ENCODE measurements at regions not wholly inside any gene's neighbourhood (a gene's known extent, or its start where the extent isn't known, plus 50 kb on each side); places are given as distances from the start of the nearest gene placed in this dataset.

DNA sequence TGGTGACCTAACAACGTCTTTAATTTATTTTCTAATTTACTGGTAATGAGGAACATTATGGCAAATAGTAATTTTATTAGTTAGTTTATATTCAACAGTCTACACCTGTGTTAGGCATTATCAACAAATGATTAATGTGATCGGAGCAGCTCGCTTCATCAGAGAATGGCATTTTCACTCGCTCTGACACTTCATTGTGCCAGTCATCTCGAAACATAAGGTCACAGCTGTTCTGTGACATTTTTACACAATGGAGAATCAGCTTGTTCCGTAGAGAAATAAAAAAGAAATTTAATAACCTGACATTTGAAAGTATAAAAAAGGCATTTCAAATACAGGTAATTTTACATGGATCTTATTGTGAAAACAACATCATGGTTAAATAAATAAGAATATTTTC is 858.4 kb downstream of the SLITRK6 start:
- no peak overlapping the region for H3K9ac ChIP-seq (ENCODE audit: low read depth, low read length)
- H3K18ac ChIP-seq (ENCODE audit: low read depth, low read length): no peak overlapping the region
- no peaks in the 10 kb centered on the region for H3K9me3 ChIP-seq (ENCODE audit: control insufficient read depth, insufficient read depth, low read length)
- no peak overlapping the region for H4K91ac ChIP-seq (ENCODE audit: insufficient read depth, low read depth, low read length)
- H3K27me3 ChIP-seq (ENCODE audit: control insufficient read depth, insufficient read depth, low read length): no peaks in the 10 kb centered on the region
- H4K5ac ChIP-seq (ENCODE audit: low read depth, low read length): no peak overlapping the region
- ChIA-PET POLR2A (ENCODE audit: unreplicated experiment) (no interaction called here), CTCF (no interaction called here)
- no peak overlapping the region for H2BK5ac ChIP-seq (ENCODE audit: low read depth, low read length, poor library complexity, severe bottlenecking)
- H2AK5ac ChIP-seq (ENCODE audit: low read depth, low read length): no peak overlapping the region
- no peak overlapping the region for H2BK15ac ChIP-seq (ENCODE audit: low read depth, low read length)
- no peak overlapping the region for H3K4me2 ChIP-seq (ENCODE audit: low read depth, low read length)
- H3K4me3 ChIP-seq (ENCODE audit: insufficient read depth, low read depth, low read length): no peak overlapping the region
- no peak for TF ChIP-seq CEBPB (IDR thresholded peaks at IDR 0.05; ENCODE audit: low read depth, low read length)
- no peak for TF ChIP-seq FOS (IDR thresholded peaks at IDR 0.05; ENCODE audit: low read depth, low read length)
- TF ChIP-seq ELK1 (IDR thresholded peaks at IDR 0.05; ENCODE audit: borderline replicate concordance, low read depth, low read length): no peak
- TF ChIP-seq RCOR1 (IDR thresholded peaks at IDR 0.05; ENCODE audit: insufficient replicate concordance, low read length): no peak
- no peak for TF ChIP-seq POLR2A (IDR thresholded peaks at IDR 0.05; ENCODE audit: low read depth, low read length)
- TF ChIP-seq, protein P1, sequence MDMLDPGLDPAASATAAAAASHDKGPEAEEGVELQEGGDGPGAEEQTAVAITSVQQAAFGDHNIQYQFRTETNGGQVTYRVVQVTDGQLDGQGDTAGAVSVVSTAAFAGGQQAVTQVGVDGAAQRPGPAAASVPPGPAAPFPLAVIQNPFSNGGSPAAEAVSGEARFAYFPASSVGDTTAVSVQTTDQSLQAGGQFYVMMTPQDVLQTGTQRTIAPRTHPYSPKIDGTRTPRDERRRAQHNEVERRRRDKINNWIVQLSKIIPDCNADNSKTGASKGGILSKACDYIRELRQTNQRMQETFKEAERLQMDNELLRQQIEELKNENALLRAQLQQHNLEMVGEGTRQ (IDR thresholded peaks at IDR 0.05; ENCODE audit: low read depth, low read length): no peak
- no peak overlapping the region for H3K56ac ChIP-seq (ENCODE audit: extremely low read depth, insufficient read depth, low read length)
- H2AK9ac ChIP-seq (replicated peaks; ENCODE audit: low read depth, low read length, poor library complexity): no peak overlapping the region
- no peaks in the 10 kb centered on the region for H3K4me1 ChIP-seq (ENCODE audit: control insufficient read depth, insufficient read depth, low read length)
- H2AFZ ChIP-seq (replicated peaks; ENCODE audit: low read length, poor library complexity): no peak overlapping the region
- H3K36me3 ChIP-seq (ENCODE audit: control insufficient read depth, insufficient read depth, low read length): no peaks in the 10 kb centered on the region
- H2BK120ac ChIP-seq (ENCODE audit: low read depth, low read length): no peak overlapping the region
- H4K8ac ChIP-seq (ENCODE audit: low read depth in 2 of 2, low read length in 2 of 2): no peak overlapping the region
- H3K9me1 ChIP-seq (ENCODE audit: insufficient read depth, low read length): no peaks in the 10 kb centered on the region
- no peak for DNase-seq
- no peak overlapping the region for H3K14ac ChIP-seq (replicated peaks; ENCODE audit: low read depth, low read length)
- H3K23ac ChIP-seq (ENCODE audit: low read depth, low read length): no peak overlapping the region
- H3K79me1 ChIP-seq (ENCODE audit: low read depth in 1 of 2, low read length in 2 of 2): no peaks in the 10 kb centered on the region
- no peak overlapping the region for H3K4ac ChIP-seq (ENCODE audit: low read depth, low read length)
- BruUV-seq (replicated peaks): no TSS peak
- intact Hi-C loops (cut with micrococcal nuclease) (no loop called here), dilution Hi-C loops (cut with HindIII; ENCODE audit: low sequenced_read_pairs, unreplicated experiment) (loop anchor here (25.0 kb wide), 1 partner anchor 872 kb away; no protein-coding TSS in a partner anchor), in situ Hi-C loops (cut with MboI; ENCODE audit: low sequenced_read_pairs) (no loop called here)
- ATAC-seq (ENCODE audit: low read depth): no peak
- WGBS, 2 experiments (ENCODE audit: extremely low coverage in 2 of 2, insufficient read length in 1 of 2): no CpG with 5 or more reads among the region's 6 CpGs
- H2BK20ac ChIP-seq (ENCODE audit: low read depth, low read length): no peak overlapping the region
- no peaks in the 10 kb centered on the region for H4K20me1 ChIP-seq (ENCODE audit: insufficient read depth, low read length)
- no peak overlapping the region for H3K27ac ChIP-seq (ENCODE audit: insufficient read depth, low read length)

Measured in IMR-90 (cell line).